Stimulated activated memory B cell treated with anti-CD40 and anti-IgM and Interleukin-4, amounts not matched to agents 10 μg/mL and 1 μg/mL and 100 μg/mL, for 72 hours (primary cell): ENCODE measurements at regions not wholly inside any gene's neighbourhood (a gene's known extent, or its start where the extent isn't known, plus 50 kb on each side); places are given as distances from the start of the nearest gene placed in this dataset.

Experiments
- ATAC-seq: fragments of 150-1000 bp; cut with Tn5 transposase; 2 replicates; pipeline ENCODE4 v1.10.0; 2021
- H3K27ac Mint-ChIP-seq: one replicate; pipeline ENCODE4 v1.8.0; 2022; ENCODE audit warnings: mild to moderate bottlenecking, mixed read lengths
- H3K27me3 Mint-ChIP-seq: one replicate; pipeline ENCODE4 v1.8.0; 2022; ENCODE audit warnings: mixed read lengths
- H3K36me3 Mint-ChIP-seq: one replicate; pipeline ENCODE4 v1.8.0; 2022; ENCODE audit warnings: mixed read lengths
- H3K4me1 Mint-ChIP-seq: one replicate; pipeline ENCODE4 v1.8.0; 2022; ENCODE audit warnings: mixed read lengths
- H3K4me3 Mint-ChIP-seq: one replicate; pipeline ENCODE4 v1.8.0; 2022; ENCODE audit warnings: mild to moderate bottlenecking, moderate library complexity, mixed read lengths
- H3K9me3 Mint-ChIP-seq: one replicate; pipeline ENCODE4 v1.8.0; 2022; ENCODE audit warnings: mixed read lengths

GRCh38 chr2:172232708-172233396 lies 130.2 kb upstream of the DLX2 start:
- H3K4me3 Mint-ChIP-seq = no peak overlapping the region
- H3K36me3 Mint-ChIP-seq = no peaks in the 10 kb centered on the region
- peaks cover 48% of the 10 kb centered on the region for H3K27me3 Mint-ChIP-seq
- H3K9me3 Mint-ChIP-seq = no peaks in the 10 kb centered on the region
- no peak for ATAC-seq
- peaks cover 19% of the 10 kb centered on the region for H3K4me1 Mint-ChIP-seq
- H3K27ac Mint-ChIP-seq = no peak overlapping the region

- Mint-ChIP-seq H3K27ac (no peak overlapping the region), H3K36me3 (no peaks in the 10 kb centered on the region), H3K9me3 (no peaks in the 10 kb centered on the region), H3K27me3 (peaks cover 53% of the 10 kb centered on the region), H3K4me3 (peak overlapping the region; percentile 68), H3K4me1 (peaks cover 19% of the 10 kb centered on the region)
- no peak for ATAC-seq
These were observed 131.5 kb upstream of the DLX2 start for GRCh38 chr2:172233987-172234715.

DNA sequence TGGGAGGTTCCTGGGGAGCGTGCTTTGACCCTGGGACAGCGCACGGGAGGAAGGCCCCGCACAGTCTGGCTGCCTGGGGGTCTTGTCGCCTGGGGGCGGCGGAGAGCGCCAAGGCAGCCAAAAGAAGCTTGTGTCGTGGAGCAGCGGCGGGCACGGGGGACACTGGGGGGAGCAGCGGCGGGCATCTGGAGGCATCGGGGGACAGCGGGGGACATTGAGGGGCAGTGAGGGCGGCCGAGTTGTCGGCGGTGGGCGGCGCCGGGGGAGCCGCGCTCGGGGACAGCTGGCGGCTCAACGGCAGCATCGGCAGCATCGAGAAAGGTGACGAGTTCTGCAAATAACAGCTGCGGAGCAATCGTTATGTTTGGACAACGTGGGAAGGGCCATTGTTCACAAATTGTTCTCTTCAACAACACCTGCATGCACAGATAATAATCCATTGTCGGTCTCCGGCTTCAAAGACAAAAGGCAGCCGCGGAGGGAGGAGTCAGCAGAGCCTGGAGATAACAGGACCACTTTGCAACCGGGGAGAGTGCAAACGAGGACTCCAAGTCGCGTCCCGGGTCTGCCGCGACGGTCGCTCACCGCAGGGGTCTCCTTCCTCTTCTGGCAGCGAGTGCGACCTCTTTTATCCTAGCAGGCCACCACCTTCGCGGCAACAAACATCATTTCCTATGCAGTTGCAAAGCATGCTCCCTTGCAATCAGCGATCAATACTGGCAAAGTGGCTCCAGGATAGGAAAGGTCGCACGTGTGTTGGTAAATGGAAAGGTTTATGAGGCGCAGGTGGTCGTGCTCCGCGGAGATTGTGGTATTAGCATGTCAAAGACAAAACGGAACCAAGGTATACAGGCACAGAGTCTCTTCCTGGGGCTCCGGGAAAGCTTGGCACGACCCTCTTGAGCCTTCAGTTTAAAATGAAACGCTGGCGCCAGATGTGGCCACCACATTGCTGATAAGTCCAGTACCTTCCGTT lies 132.3 kb upstream of the DLX2 start:
- ATAC-seq = no peak
- H3K27ac Mint-ChIP-seq = no peak overlapping the region
- no peaks in the 10 kb centered on the region for H3K36me3 Mint-ChIP-seq
- H3K27me3 Mint-ChIP-seq = peaks cover 55% of the 10 kb centered on the region
- H3K4me3 Mint-ChIP-seq = peak overlapping the region; percentile 68
- H3K4me1 Mint-ChIP-seq = peaks cover 19% of the 10 kb centered on the region
- H3K9me3 Mint-ChIP-seq = no peaks in the 10 kb centered on the region

- Mint-ChIP-seq H3K27ac (no peak overlapping the region), H3K4me1 (peaks cover 6% of the 10 kb centered on the region), H3K36me3 (no peaks in the 10 kb centered on the region), H3K9me3 (no peaks in the 10 kb centered on the region), H3K4me3 (no peak overlapping the region), H3K27me3 (peaks cover 29% of the 10 kb centered on the region)
- ATAC-seq = no peak
These were observed 137.4 kb upstream of the DLX2 start for GRCh38 chr2:172239944-172240590.

DNA sequence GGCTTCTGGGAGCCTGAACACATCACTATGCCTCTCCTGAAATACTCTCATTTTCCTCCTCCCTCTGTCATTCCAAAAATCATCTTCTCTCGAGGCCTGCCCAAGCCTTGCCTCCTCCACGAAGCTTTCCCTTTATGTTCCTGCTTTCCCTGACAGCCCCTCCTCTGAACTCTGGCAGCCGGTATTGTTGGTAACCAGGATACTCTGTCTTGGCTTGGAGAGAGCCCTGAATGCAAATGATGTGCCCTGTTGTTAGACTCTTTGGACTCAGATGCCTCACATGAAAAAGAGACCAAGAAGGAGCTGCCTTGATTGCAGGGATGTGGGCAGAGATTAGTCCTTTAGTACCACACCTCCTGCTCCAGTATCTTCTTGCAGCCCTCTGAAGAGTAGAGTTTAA lies 138.5 kb upstream of the DLX2 start:
- Mint-ChIP-seq H3K9me3 (no peaks in the 10 kb centered on the region), H3K4me1 (no peaks in the 10 kb centered on the region), H3K4me3 (no peak overlapping the region), H3K36me3 (no peaks in the 10 kb centered on the region), H3K27ac (no peak overlapping the region), H3K27me3 (peaks cover 29% of the 10 kb centered on the region)
- ATAC-seq = no peak

GRCh38 chr2:172242471-172242870 lies 139.8 kb upstream of the DLX2 start:
- Mint-ChIP-seq H3K4me3 (no peak overlapping the region), H3K27me3 (peaks cover 33% of the 10 kb centered on the region), H3K27ac (no peak overlapping the region), H3K36me3 (no peaks in the 10 kb centered on the region), H3K9me3 (peaks cover 2% of the 10 kb centered on the region), H3K4me1 (no peaks in the 10 kb centered on the region)
- ATAC-seq = no peak

DNA sequence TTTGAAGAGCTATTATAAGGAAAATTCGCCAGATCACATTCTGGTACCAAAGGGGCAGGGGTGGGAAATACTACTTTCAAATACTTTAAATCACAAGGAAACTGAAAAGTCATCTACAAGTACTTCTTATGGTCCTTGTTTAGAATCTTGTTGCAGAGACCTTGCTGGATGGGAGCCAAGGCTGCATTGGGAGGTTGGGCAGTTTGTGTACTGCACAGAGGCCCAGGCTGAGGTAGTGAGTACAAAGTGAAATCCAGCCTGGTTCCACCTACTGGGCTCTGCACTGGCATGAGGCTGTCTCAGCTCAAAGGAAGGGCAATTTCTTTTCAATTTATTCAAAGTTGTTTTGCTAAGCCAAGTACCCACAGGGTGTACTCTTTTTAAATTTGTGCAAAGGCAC lies 140.3 kb upstream of the DLX2 start:
- H3K27me3 Mint-ChIP-seq = peaks cover 33% of the 10 kb centered on the region
- H3K27ac Mint-ChIP-seq = no peak overlapping the region
- no peak for ATAC-seq

DNA sequence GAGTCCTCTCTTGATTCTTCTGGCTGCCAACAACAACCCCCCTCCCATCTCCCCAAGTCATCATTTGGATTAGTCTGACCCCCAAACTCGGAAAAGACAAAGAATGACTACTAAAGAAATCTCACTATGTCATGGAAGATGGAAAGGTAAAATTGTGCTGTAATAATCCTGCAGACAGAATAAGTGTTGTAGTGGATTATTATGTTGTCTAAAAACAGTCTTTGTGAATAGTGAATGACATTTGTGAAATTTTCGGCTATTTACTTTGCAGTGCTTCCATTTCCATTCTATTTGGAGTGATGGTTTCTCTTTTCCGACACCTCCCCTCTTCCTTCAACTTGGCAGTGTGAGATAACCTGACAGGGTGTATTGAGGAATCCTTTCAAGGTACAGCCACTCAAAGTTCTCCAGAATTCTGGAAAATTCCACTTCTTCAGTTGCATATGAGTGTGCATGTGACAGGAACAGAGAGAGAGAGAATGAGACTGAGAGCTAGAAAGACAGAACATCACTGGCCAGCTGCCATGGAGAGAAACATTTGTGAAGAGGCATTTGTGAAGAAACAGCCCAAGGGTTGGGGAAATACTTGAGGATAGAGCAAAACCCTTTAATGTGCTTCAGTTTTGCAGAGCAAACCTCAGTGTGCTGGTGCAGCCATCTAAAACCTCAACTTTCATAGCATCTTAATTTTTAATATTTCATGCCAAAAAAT lies 141.9 kb upstream of the DLX2 start:
- H3K36me3 Mint-ChIP-seq = no peaks in the 10 kb centered on the region
- H3K4me3 Mint-ChIP-seq = no peak overlapping the region

More for the DNA sequence above, 140.3 kb upstream of the DLX2 start:
- no peaks in the 10 kb centered on the region for H3K4me1 Mint-ChIP-seq
- H3K9me3 Mint-ChIP-seq = peaks cover 2% of the 10 kb centered on the region
- no peaks in the 10 kb centered on the region for H3K36me3 Mint-ChIP-seq
- H3K4me3 Mint-ChIP-seq = no peak overlapping the region

GRCh38 chr2:172246649-172247048 lies 143.9 kb upstream of the DLX2 start:
- no peak for ATAC-seq
- Mint-ChIP-seq H3K27me3 (peaks cover 21% of the 10 kb centered on the region), H3K27ac (no peak overlapping the region), H3K9me3 (peaks cover 2% of the 10 kb centered on the region), H3K36me3 (no peaks in the 10 kb centered on the region), H3K4me1 (no peaks in the 10 kb centered on the region), H3K4me3 (no peak overlapping the region)

More for the DNA sequence above, 141.9 kb upstream of the DLX2 start:
- Mint-ChIP-seq H3K9me3 (peaks cover 2% of the 10 kb centered on the region), H3K27ac (no peak overlapping the region), H3K4me1 (no peaks in the 10 kb centered on the region), H3K27me3 (peaks cover 21% of the 10 kb centered on the region)
- ATAC-seq = no peak

DNA sequence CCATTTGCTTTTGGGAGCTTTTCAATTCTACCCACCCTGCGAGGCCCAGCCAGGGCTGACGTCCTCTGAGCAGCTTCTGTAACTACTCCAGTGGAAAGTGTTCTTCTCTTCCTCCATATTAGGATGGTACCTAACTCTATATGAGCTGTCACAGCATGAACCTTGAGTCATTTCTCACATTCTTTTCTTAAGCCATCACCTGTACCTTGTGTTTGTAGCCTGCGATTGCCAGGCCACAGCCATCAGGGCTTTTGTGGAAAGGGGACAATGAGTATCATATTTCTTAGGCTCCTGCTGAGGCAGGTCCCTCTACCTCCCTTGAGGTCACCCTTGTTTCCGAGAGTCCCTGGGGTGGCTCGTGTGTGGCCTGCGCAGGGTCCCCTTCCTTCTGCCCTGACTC lies 144.5 kb upstream of the DLX2 start:
- Mint-ChIP-seq H3K9me3 (peaks cover 2% of the 10 kb centered on the region), H3K36me3 (no peaks in the 10 kb centered on the region)
- ATAC-seq = no peak

DNA sequence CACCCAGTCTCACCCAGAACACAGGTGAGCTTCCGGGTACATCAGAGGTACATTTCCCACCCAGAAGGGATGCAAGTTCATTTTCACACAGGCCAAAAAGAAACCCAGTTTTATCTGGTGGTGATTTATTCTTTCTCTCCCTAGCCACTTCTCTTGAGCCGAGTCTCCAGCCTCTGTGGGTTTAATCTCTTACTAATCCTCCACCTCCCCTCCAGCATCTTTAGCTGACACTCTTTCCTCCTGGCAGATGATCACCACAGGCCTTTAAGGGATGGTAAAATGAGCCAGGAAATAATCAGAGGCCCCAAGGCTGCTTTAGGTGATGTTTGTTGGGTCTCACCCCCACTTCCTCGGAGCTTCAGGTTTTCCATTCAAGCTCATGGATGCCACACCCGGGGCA lies 145.7 kb upstream of the DLX2 start:
- H3K4me1 Mint-ChIP-seq = no peaks in the 10 kb centered on the region
- H3K9me3 Mint-ChIP-seq = peaks cover 2% of the 10 kb centered on the region
- ATAC-seq = no peak
- no peak overlapping the region for H3K4me3 Mint-ChIP-seq
- peaks cover 26% of the 10 kb centered on the region for H3K27me3 Mint-ChIP-seq
- H3K27ac Mint-ChIP-seq = no peak overlapping the region
- no peaks in the 10 kb centered on the region for H3K36me3 Mint-ChIP-seq

More for the DNA sequence above, 144.5 kb upstream of the DLX2 start:
- Mint-ChIP-seq H3K27ac (no peak overlapping the region), H3K27me3 (peaks cover 21% of the 10 kb centered on the region), H3K4me3 (no peak overlapping the region), H3K4me1 (no peaks in the 10 kb centered on the region)

DNA sequence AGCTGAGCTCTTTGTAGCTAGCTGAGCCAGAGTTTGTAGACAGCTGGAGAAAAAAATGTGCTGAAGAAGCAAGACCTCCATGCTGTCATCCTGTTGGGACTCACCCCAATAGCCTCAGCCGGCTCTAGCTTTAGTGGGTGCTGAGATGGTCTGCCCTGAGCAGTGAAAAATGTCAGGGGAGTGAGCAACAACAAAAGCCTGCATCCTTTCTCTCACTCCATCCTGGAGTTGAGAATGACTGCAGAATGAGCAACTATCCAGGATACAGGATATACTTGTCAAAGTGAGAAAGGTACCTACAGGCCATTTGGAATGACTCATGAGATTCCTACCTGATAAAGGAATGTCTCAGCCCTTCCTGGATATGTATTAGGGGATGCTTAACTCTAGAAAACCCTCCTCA lies 146.1 kb upstream of the DLX2 start:
- no peak overlapping the region for H3K4me3 Mint-ChIP-seq
- H3K4me1 Mint-ChIP-seq = no peaks in the 10 kb centered on the region
- peaks cover 2% of the 10 kb centered on the region for H3K9me3 Mint-ChIP-seq
- ATAC-seq = no peak
- H3K36me3 Mint-ChIP-seq = no peaks in the 10 kb centered on the region
- no peak overlapping the region for H3K27ac Mint-ChIP-seq
- H3K27me3 Mint-ChIP-seq = peaks cover 30% of the 10 kb centered on the region

DNA sequence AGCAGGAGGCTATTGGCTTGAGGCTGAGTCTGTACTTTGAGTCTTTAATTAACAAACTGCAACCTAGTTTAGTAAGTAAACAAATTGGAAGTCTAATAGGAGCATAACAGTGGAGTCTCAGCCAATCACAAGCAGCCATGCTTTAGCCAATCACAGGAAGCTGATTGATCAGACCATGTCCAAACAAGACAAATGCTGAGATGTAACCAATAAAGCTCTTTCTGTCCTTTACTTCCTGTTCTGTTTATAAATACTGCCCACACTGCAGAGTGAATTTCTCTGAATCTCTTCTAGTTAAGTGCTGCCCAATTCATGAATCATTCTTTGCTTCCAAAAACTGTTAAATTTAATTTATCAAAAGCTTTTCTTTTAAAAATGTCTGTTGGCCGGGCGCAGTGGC lies 146.6 kb upstream of the DLX2 start:
- Mint-ChIP-seq H3K4me3 (no peak overlapping the region), H3K9me3 (peaks cover 2% of the 10 kb centered on the region), H3K36me3 (no peaks in the 10 kb centered on the region), H3K4me1 (no peaks in the 10 kb centered on the region), H3K27me3 (peaks cover 31% of the 10 kb centered on the region), H3K27ac (no peak overlapping the region)
- ATAC-seq = no peak

GRCh38 chr2:172249986-172250385 lies 147.3 kb upstream of the DLX2 start:
- H3K9me3 Mint-ChIP-seq = peaks cover 2% of the 10 kb centered on the region
- no peak overlapping the region for H3K27ac Mint-ChIP-seq
- H3K36me3 Mint-ChIP-seq = no peaks in the 10 kb centered on the region
- ATAC-seq = no peak
- H3K4me1 Mint-ChIP-seq = no peaks in the 10 kb centered on the region
- H3K27me3 Mint-ChIP-seq = peaks cover 27% of the 10 kb centered on the region
- no peak overlapping the region for H3K4me3 Mint-ChIP-seq
